ENCODE measurements at regions not wholly inside any gene's neighbourhood (a gene's known extent, or its start where the extent isn't known, plus 50 kb on each side); places are given as distances from the start of the nearest gene placed in this dataset.

DNA sequence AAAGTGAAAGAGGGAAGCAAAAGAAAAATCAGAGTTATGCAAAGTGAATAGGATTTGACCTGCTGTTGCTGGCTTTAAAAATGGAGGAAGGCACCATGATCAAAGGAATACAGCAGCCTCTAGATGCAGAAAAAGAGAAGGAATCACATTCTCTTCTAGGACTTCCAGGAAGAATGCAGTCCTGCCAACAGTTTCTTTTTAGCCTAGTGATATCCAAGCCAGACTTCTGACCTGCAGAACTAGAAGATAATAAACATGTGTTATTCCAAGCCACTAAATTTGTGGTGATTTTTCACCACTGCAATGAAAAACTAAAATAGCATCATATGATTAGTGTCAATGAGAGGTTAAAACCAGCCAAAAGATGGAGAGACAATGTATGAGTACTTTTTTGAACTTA is 101.9 kb upstream of the ADAMTS5 start:
- no peak overlapping the region for H2AFZ ChIP-seq (ENCODE audit: low read depth, low read length)
- H3K9me1 ChIP-seq (ENCODE audit: control insufficient read depth, insufficient read depth, low read length) = no peaks in the 10 kb centered on the region
- H3K4me3 ChIP-seq = no peak overlapping the region
- H3K4me2 ChIP-seq (ENCODE audit: insufficient read depth, low read length) = no peak overlapping the region
- H3K27me3 ChIP-seq (ENCODE audit: control insufficient read depth in 2 of 2, insufficient read depth in 2 of 2, low read length in 2 of 2) = no peaks in the 10 kb centered on the region
- H3K79me2 ChIP-seq (ENCODE audit: control insufficient read depth, insufficient read depth, low read length) = no peaks in the 10 kb centered on the region
- ChIA-PET CTCF (ENCODE audit: low intra/inter-chr PET ratio) (no interaction called here), POLR2A (no interaction called here)
- in situ Hi-C loops (cut with MboI) (no loop called here), intact Hi-C loops (cut with micrococcal nuclease) (no loop called here)
- H3K27ac ChIP-seq (ENCODE audit: extremely low read depth, low read depth, low read length) = no peak overlapping the region
- ATAC-seq (no peak), FAIRE-seq (no peak), DNase-seq (ENCODE audit: extremely low read depth in 1 of 4, low spot score in 3 of 4) (no peak)
- peaks cover 2% of the 10 kb centered on the region; the same call in 1 of the 2 replicates for H3K9me3 ChIP-seq (replicated peaks; ENCODE audit: control insufficient read depth, insufficient read depth, low read depth, low read length)
- H4K20me1 ChIP-seq (replicated peaks; ENCODE audit: control insufficient read depth, insufficient read depth, low read length) = no peaks in the 10 kb centered on the region
- no TSS peak for BruUV-seq (replicated peaks)
- no peaks in the 10 kb centered on the region for H3K4me1 ChIP-seq (replicated peaks in 1 of 2; ENCODE audit: control insufficient read depth in 2 of 2, insufficient read depth in 2 of 2, low read length in 2 of 2)
- H3K36me3 ChIP-seq (ENCODE audit: control insufficient read depth, insufficient read depth, low read length) = no peaks in the 10 kb centered on the region
- no peak overlapping the region for H3K9ac ChIP-seq (ENCODE audit: insufficient read depth in 1 of 2, low read depth in 2 of 2, low read length in 2 of 2)
- TF ChIP-seq GTF2F1 (IDR thresholded peaks at IDR 0.05; ENCODE audit: low read depth, low read length) = no peak
- no peak for TF ChIP-seq RBM22 (IDR thresholded peaks at IDR 0.05; ENCODE audit: low read depth, low read length, poor library complexity, severe bottlenecking)
- no peak for TF ChIP-seq TRIM28 (IDR thresholded peaks at IDR 0.05)
- no peak for TF ChIP-seq ZNF717 (CRISPR knock-in tag; IDR thresholded peaks at IDR 0.05)
- TF ChIP-seq BDP1 (IDR thresholded peaks at IDR 0.05; ENCODE audit: insufficient read depth, insufficient read length) = no peak
- no peak for TF ChIP-seq NR4A1 (CRISPR knock-in tag; IDR thresholded peaks at IDR 0.05)
- no peak for TF ChIP-seq NR4A1 (tag; IDR thresholded peaks at IDR 0.05)
- TF ChIP-seq, protein P1, sequence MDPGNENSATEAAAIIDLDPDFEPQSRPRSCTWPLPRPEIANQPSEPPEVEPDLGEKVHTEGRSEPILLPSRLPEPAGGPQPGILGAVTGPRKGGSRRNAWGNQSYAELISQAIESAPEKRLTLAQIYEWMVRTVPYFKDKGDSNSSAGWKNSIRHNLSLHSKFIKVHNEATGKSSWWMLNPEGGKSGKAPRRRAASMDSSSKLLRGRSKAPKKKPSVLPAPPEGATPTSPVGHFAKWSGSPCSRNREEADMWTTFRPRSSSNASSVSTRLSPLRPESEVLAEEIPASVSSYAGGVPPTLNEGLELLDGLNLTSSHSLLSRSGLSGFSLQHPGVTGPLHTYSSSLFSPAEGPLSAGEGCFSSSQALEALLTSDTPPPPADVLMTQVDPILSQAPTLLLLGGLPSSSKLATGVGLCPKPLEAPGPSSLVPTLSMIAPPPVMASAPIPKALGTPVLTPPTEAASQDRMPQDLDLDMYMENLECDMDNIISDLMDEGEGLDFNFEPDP (CRISPR knock-in tag; IDR thresholded peaks at IDR 0.05) = no peak
- TF ChIP-seq ZNF121 (CRISPR knock-in tag; conservative IDR thresholded peaks at IDR 0.05) = no peak
- no peak for TF ChIP-seq ZNF3 (CRISPR knock-in tag; IDR thresholded peaks at IDR 0.05)
- no peak for TF ChIP-seq ZNF212 (CRISPR knock-in tag; IDR thresholded peaks at IDR 0.05)
- no peak for TF ChIP-seq CHD1 (IDR thresholded peaks at IDR 0.05; ENCODE audit: low read length)
- TF ChIP-seq POLR3G (IDR thresholded peaks at IDR 0.05; ENCODE audit: extremely low read depth, insufficient read length, insufficient replicate concordance) = no peak
- no peak for TF ChIP-seq TEAD1 (CRISPR knock-in tag; IDR thresholded peaks at IDR 0.05)
- TF ChIP-seq, protein P2, sequence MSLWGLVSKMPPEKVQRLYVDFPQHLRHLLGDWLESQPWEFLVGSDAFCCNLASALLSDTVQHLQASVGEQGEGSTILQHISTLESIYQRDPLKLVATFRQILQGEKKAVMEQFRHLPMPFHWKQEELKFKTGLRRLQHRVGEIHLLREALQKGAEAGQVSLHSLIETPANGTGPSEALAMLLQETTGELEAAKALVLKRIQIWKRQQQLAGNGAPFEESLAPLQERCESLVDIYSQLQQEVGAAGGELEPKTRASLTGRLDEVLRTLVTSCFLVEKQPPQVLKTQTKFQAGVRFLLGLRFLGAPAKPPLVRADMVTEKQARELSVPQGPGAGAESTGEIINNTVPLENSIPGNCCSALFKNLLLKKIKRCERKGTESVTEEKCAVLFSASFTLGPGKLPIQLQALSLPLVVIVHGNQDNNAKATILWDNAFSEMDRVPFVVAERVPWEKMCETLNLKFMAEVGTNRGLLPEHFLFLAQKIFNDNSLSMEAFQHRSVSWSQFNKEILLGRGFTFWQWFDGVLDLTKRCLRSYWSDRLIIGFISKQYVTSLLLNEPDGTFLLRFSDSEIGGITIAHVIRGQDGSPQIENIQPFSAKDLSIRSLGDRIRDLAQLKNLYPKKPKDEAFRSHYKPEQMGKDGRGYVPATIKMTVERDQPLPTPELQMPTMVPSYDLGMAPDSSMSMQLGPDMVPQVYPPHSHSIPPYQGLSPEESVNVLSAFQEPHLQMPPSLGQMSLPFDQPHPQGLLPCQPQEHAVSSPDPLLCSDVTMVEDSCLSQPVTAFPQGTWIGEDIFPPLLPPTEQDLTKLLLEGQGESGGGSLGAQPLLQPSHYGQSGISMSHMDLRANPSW (CRISPR knock-in tag; IDR thresholded peaks at IDR 0.05) = no peak
- TF ChIP-seq, protein P3, sequence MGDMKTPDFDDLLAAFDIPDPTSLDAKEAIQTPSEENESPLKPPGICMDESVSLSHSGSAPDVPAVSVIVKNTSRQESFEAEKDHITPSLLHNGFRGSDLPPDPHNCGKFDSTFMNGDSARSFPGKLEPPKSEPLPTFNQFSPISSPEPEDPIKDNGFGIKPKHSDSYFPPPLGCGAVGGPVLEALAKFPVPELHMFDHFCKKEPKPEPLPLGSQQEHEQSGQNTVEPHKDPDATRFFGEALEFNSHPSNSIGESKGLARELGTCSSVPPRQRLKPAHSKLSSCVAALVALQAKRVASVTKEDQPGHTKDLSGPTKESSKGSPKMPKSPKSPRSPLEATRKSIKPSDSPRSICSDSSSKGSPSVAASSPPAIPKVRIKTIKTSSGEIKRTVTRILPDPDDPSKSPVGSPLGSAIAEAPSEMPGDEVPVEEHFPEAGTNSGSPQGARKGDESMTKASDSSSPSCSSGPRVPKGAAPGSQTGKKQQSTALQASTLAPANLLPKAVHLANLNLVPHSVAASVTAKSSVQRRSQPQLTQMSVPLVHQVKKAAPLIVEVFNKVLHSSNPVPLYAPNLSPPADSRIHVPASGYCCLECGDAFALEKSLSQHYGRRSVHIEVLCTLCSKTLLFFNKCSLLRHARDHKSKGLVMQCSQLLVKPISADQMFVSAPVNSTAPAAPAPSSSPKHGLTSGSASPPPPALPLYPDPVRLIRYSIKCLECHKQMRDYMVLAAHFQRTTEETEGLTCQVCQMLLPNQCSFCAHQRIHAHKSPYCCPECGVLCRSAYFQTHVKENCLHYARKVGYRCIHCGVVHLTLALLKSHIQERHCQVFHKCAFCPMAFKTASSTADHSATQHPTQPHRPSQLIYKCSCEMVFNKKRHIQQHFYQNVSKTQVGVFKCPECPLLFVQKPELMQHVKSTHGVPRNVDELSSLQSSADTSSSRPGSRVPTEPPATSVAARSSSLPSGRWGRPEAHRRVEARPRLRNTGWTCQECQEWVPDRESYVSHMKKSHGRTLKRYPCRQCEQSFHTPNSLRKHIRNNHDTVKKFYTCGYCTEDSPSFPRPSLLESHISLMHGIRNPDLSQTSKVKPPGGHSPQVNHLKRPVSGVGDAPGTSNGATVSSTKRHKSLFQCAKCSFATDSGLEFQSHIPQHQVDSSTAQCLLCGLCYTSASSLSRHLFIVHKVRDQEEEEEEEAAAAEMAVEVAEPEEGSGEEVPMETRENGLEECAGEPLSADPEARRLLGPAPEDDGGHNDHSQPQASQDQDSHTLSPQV (IDR thresholded peaks at IDR 0.05) = no peak
